ENCODE measurements at regions not wholly inside any gene's neighbourhood (a gene's known extent, or its start where the extent isn't known, plus 50 kb on each side); places are given as distances from the start of the nearest gene placed in this dataset.

GRCh38 chr5:174386846-174387245 lies 337.5 kb upstream of the MSX2 start:
- no peak for TF ChIP-seq CTCF (IDR thresholded peaks at IDR 0.05)
- DNase-seq (ENCODE audit: low spot score) (no peak), ATAC-seq (ENCODE audit: low FRiP score) (no peak)

GRCh38 chr5:174387448-174387847 lies 336.9 kb upstream of the MSX2 start:
- ATAC-seq (ENCODE audit: low FRiP score) (no peak), DNase-seq (ENCODE audit: low spot score) (no peak)
- TF ChIP-seq CTCF (IDR thresholded peaks at IDR 0.05) = no peak

GRCh38 chr5:174392892-174393291 lies 331.5 kb upstream of the MSX2 start:
- no peak for TF ChIP-seq CTCF (IDR thresholded peaks at IDR 0.05)
- no peak for ATAC-seq (ENCODE audit: low FRiP score)
- DNase-seq (ENCODE audit: low spot score) = no peak

- TF ChIP-seq CTCF (IDR thresholded peaks at IDR 0.05) = no peak
- DNase-seq (ENCODE audit: low spot score) = no peak
Measured at GRCh38 chr5:174396541-174396940, 327.8 kb upstream of the MSX2 start.

GRCh38 chr5:174397206-174397605 lies 327.2 kb upstream of the MSX2 start:
- no peak for DNase-seq (ENCODE audit: low spot score)
- TF ChIP-seq CTCF (IDR thresholded peaks at IDR 0.05) = no peak
- ATAC-seq (ENCODE audit: low FRiP score) = no peak

More at GRCh38 chr5:174396541-174396940, 327.8 kb upstream of the MSX2 start:
- no peak for ATAC-seq (ENCODE audit: low FRiP score)

GRCh38 chr5:174398171-174398570 lies 326.2 kb upstream of the MSX2 start:
- TF ChIP-seq CTCF (IDR thresholded peaks at IDR 0.05) = no peak
- ATAC-seq (ENCODE audit: low FRiP score) (no peak), DNase-seq (ENCODE audit: low spot score) (no peak)

GRCh38 chr5:174399411-174399810 lies 325.0 kb upstream of the MSX2 start:
- no peak for DNase-seq (ENCODE audit: low spot score)
- TF ChIP-seq CTCF (IDR thresholded peaks at IDR 0.05) = no peak
- no peak for ATAC-seq (ENCODE audit: low FRiP score)
